ENCODE measurements at regions not wholly inside any gene's neighbourhood (a gene's known extent, or its start where the extent isn't known, plus 50 kb on each side); places are given as distances from the start of the nearest gene placed in this dataset.

DNA sequence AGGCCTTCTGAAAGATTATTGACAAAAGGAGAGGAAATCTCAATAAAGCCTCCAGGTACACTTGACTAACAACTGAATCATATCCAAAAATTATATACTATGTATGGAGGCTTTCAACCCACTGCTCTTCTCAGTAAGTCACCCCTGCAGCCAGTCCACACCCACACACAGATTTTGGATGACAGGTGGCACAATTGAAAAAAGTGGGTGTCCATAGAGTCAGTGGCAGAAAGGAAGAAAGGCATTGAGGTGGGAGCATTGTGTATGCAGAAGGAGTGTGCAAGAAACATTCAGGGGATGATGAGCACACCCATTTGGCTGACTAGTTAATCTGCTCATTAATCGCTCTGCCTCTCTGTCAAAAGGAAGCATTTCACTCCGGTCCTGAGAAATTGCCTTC is 150.6 kb upstream of the IL12B start:
- intact Hi-C loops (cut with micrococcal nuclease; ENCODE audit: unreplicated experiment), result no loop called here
- no peak overlapping the region for H2AFZ ChIP-seq (ENCODE audit: control insufficient read depth, low read depth, low read length)
- no TSS peak for BruUV-seq (replicated peaks)
- no peaks in the 10 kb centered on the region for H3K79me2 ChIP-seq (ENCODE audit: control insufficient read depth, insufficient read depth, low read length)
- no peak overlapping the region for H3K4me2 ChIP-seq (ENCODE audit: control insufficient read depth, insufficient read depth)
- ChIA-PET SMC1A (ENCODE audit: uncharacterized antibody, unreplicated experiment) (interaction anchor here (1.8 kb wide), 1 partner anchor 16 kb away, joined by 4 read pairs; no protein-coding TSS in a partner anchor), POLR2A (no interaction called here), RAD21 (ENCODE audit: unreplicated experiment) (no interaction called here), CTCF (no interaction called here)
- in situ Hi-C loops (cut with MboI), result no loop called here
- ATAC-seq, result no peak
- H3K4me3 ChIP-seq, result no peak overlapping the region
- no peak for DNase-seq (ENCODE audit: low read depth, low spot score)
- no peaks in the 10 kb centered on the region; the same call in 2 of the 3 replicates for H3K9me3 ChIP-seq (replicated peaks; ENCODE audit: control insufficient read depth, insufficient read depth, low read length)
- no peaks in the 10 kb centered on the region for H3K27me3 ChIP-seq (replicated peaks in 1 of 2; ENCODE audit: control insufficient read depth in 2 of 2, insufficient read depth in 2 of 2, low read length in 1 of 2)
- no peaks in the 10 kb centered on the region for H3K36me3 ChIP-seq (ENCODE audit: control insufficient read depth in 2 of 2, insufficient read depth in 2 of 2, low read length in 1 of 2)
- no peak for TF ChIP-seq EED (IDR thresholded peaks at IDR 0.05; ENCODE audit: low read depth)
- no peak for TF ChIP-seq RBBP5 (conservative IDR thresholded peaks at IDR 0.05)
- no peak for TF ChIP-seq NR2C2 (IDR thresholded peaks at IDR 0.05; ENCODE audit: borderline replicate concordance, control insufficient read depth, insufficient read length, low read depth)
- no peak for TF ChIP-seq TBL1XR1 (IDR thresholded peaks at IDR 0.05; ENCODE audit: low read depth, low read length)
- TF ChIP-seq, protein P1, sequence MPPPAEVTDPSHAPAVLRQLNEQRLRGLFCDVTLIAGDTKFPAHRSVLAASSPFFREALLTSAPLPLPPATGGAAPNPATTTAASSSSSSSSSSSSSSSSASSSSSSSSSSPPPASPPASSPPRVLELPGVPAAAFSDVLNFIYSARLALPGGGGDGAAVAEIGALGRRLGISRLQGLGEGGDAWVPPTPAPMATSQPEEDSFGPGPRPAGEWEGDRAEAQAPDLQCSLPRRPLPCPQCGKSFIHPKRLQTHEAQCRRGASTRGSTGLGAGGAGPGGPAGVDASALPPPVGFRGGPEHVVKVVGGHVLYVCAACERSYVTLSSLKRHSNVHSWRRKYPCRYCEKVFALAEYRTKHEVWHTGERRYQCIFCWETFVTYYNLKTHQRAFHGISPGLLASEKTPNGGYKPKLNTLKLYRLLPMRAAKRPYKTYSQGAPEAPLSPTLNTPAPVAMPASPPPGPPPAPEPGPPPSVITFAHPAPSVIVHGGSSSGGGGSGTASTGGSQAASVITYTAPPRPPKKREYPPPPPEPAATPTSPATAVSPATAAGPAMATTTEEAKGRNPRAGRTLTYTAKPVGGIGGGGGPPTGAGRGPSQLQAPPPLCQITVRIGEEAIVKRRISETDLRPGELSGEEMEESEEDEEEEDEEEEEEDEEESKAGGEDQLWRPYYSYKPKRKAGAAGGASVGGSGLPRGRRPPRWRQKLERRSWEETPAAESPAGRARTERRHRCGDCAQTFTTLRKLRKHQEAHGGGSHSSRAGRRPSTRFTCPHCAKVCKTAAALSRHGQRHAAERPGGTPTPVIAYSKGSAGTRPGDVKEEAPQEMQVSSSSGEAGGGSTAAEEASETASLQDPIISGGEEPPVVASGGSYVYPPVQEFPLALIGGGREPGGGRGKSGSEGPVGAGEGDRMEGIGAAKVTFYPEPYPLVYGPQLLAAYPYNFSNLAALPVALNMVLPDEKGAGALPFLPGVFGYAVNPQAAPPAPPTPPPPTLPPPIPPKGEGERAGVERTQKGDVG (CRISPR knock-in tag; IDR thresholded peaks at IDR 0.05), result no peak
- TF ChIP-seq, protein P2, sequence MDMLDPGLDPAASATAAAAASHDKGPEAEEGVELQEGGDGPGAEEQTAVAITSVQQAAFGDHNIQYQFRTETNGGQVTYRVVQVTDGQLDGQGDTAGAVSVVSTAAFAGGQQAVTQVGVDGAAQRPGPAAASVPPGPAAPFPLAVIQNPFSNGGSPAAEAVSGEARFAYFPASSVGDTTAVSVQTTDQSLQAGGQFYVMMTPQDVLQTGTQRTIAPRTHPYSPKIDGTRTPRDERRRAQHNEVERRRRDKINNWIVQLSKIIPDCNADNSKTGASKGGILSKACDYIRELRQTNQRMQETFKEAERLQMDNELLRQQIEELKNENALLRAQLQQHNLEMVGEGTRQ (IDR thresholded peaks at IDR 0.05; ENCODE audit: borderline replicate concordance, low read depth, low read length), result no peak
- no peak for TF ChIP-seq BMI1 (IDR thresholded peaks at IDR 0.05; ENCODE audit: borderline replicate concordance)
- TF ChIP-seq FOS (IDR thresholded peaks at IDR 0.05; ENCODE audit: borderline replicate concordance, extremely low read depth, insufficient read length), result no peak
- TF ChIP-seq ZSCAN29 (IDR thresholded peaks at IDR 0.05), result no peak
- TF ChIP-seq RELA (IDR thresholded peaks at IDR 0.05; ENCODE audit: borderline replicate concordance, partially characterized antibody), result no peak
- TF ChIP-seq KDM1A (IDR thresholded peaks at IDR 0.05; ENCODE audit: borderline replicate concordance), result no peak
- no peak for TF ChIP-seq SMAD5 (IDR thresholded peaks at IDR 0.05; ENCODE audit: low read depth)
- TF ChIP-seq SPI1 (IDR thresholded peaks at IDR 0.05; ENCODE audit: borderline replicate concordance, insufficient read depth, low read depth, low read length), result no peak
- no peaks in the 10 kb centered on the region for H3K4me1 ChIP-seq (ENCODE audit: control insufficient read depth, insufficient read depth, low read length)
- 93% methylated on average over 2 of the region's 2 CpGs for WGBS (ENCODE audit: insufficient coverage, insufficient replicate concordance, low lambda C conversion rate, missing lambda C conversion rate)
- no peak for FAIRE-seq
- no peaks in the 10 kb centered on the region for H4K20me1 ChIP-seq (ENCODE audit: control insufficient read depth, insufficient read depth)
- H3K27ac ChIP-seq (ENCODE audit: control insufficient read depth, insufficient read depth), result no peak overlapping the region
- no peak overlapping the region for H3K9ac ChIP-seq (ENCODE audit: control insufficient read depth, insufficient read depth, low read length)

Data from GM12878 (cell line).